ENCODE measurements at regions not wholly inside any gene's neighbourhood (a gene's known extent, or its start where the extent isn't known, plus 50 kb on each side); places are given as distances from the start of the nearest gene placed in this dataset.
"Not testable (repeated sequence)": the region's sequence is repeated elsewhere in the genome, so short reads cannot be mapped to it uniquely, and the experiment has no call there.

- TF ChIP-seq, protein P1, sequence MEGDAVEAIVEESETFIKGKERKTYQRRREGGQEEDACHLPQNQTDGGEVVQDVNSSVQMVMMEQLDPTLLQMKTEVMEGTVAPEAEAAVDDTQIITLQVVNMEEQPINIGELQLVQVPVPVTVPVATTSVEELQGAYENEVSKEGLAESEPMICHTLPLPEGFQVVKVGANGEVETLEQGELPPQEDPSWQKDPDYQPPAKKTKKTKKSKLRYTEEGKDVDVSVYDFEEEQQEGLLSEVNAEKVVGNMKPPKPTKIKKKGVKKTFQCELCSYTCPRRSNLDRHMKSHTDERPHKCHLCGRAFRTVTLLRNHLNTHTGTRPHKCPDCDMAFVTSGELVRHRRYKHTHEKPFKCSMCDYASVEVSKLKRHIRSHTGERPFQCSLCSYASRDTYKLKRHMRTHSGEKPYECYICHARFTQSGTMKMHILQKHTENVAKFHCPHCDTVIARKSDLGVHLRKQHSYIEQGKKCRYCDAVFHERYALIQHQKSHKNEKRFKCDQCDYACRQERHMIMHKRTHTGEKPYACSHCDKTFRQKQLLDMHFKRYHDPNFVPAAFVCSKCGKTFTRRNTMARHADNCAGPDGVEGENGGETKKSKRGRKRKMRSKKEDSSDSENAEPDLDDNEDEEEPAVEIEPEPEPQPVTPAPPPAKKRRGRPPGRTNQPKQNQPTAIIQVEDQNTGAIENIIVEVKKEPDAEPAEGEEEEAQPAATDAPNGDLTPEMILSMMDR (IDR thresholded peaks at IDR 0.05), result not testable (repeated sequence)
- not testable (repeated sequence) for TF ChIP-seq POLR2A (IDR thresholded peaks at IDR 0.05)
Observed at GRCh38 chr2:131858197-131858596, 303.6 kb downstream of the ANKRD30BL start.
